OCI-LY7 (cell line): ENCODE measurements at regions not wholly inside any gene's neighbourhood (a gene's known extent, or its start where the extent isn't known, plus 50 kb on each side); places are given as distances from the start of the nearest gene placed in this dataset.

Experiments used
- BruUV-seq: library from RNA; stranded (reverse); fragments of 400-500 nt; replicated peaks from 2 replicates; lab custom pipeline; 2021; lab: Mats Ljungman, UMichigan
- CTCF ChIA-PET: fragments of 300-600 bp; sonication (Branson Sonifier 250); formaldehyde crosslinking; loops from one replicate; lab custom pipeline; 2022; ENCODE audit warnings: antibody characterized with exemption; ENCODE audit not compliant: unreplicated experiment; lab: Charles Lee
- POLR2A ChIA-PET: fragments of 300-600 bp; sonication (Branson Sonifier 250); formaldehyde crosslinking; loops from one replicate; lab custom pipeline; 2022; ENCODE audit warnings: antibody characterized with exemption; lab: Charles Lee
- DNase-seq: peaks from one replicate; pipeline ENCODE4 v3.0.0-alpha.2; 2015; ENCODE audit warnings: low spot score
- H2AFZ ChIP-seq: fragments of 200-600 bp; sonication (generic), shearing (Covaris generic); 2 replicates; pipeline ENCODE4 v1.6.1; 2014; ENCODE audit warnings: mild to moderate bottlenecking, antibody characterized with exemption, low read length, moderate library complexity
- H3K27ac ChIP-seq: fragments of 200-600 bp; sonication (generic); 2 replicates; pipeline ENCODE4 v1.5.1; 2014; ENCODE audit warnings: mixed run types, low read depth, mild to moderate bottlenecking, moderate library complexity, low read length, inconsistent platforms; ENCODE audit not compliant: poor library complexity, severe bottlenecking
- H3K36me3 ChIP-seq: fragments of 200-600 bp; sonication (generic); 2 replicates; pipeline ENCODE4 v1.6.1; 2014; ENCODE audit warnings: mild to moderate bottlenecking, antibody characterized with exemption, low read length, moderate library complexity, mixed read lengths; ENCODE audit not compliant: insufficient read depth
- H3K4me1 ChIP-seq: fragments of 200-600 bp; sonication (generic); 2 replicates; pipeline ENCODE4 v1.5.1; 2014; ENCODE audit warnings: mild to moderate bottlenecking, low read length; ENCODE audit not compliant: insufficient read depth, poor library complexity, severe bottlenecking
- H3K4me2 ChIP-seq: fragments of 200-600 bp; sonication (generic); 2 replicates; pipeline ENCODE4 v1.6.1; 2014; ENCODE audit warnings: mild to moderate bottlenecking, low read length
- H3K4me3 ChIP-seq: fragments of 200-600 bp; sonication (generic); 2 replicates; pipeline ENCODE4 v1.5.1; 2014; ENCODE audit warnings: mild to moderate bottlenecking, low read depth, low read length; ENCODE audit not compliant: poor library complexity, severe bottlenecking
- H3K79me2 ChIP-seq: fragments of 200-600 bp; sonication (generic); 2 replicates; pipeline ENCODE4 v1.6.1; 2016; ENCODE audit warnings: low read depth, mild to moderate bottlenecking, low read length, moderate library complexity, mixed read lengths; ENCODE audit not compliant: insufficient read depth
- H3K9me2 ChIP-seq: fragments of 200-600 bp; sonication (generic); 2 replicates; pipeline ENCODE4 v1.6.1; 2016; ENCODE audit warnings: mild to moderate bottlenecking, low read length, mixed read lengths; ENCODE audit not compliant: insufficient read depth
- H3K9me3 ChIP-seq: fragments of 200-600 bp; sonication (generic); 2 replicates; pipeline ENCODE4 v1.6.1; 2014; ENCODE audit warnings: mild to moderate bottlenecking, mixed run types, low read length, mixed read lengths
- H4K20me1 ChIP-seq: fragments of 200-600 bp; sonication (generic); 2 replicates; pipeline ENCODE4 v1.6.1; 2014; ENCODE audit warnings: mild to moderate bottlenecking, antibody characterized with exemption, low read length, moderate library complexity, mixed read lengths; ENCODE audit not compliant: insufficient read depth
- EZH2phosphoT487 ChIP-seq: fragments of 200-600 bp; sonication (generic); IDR thresholded peaks from 2 replicates; pipeline ENCODE4 v1.6.1; 2018; ENCODE audit warnings: low read depth, borderline replicate concordance, mild to moderate bottlenecking, mixed run types, antibody characterized with exemption, low read length, moderate library complexity, mixed read lengths
- intact Hi-C: fragments of 100-400 bp; cut with micrococcal nuclease; formaldehyde crosslinking; loops from one replicate; pipeline ENCODE4 v1.10.0; 2022; ENCODE audit not compliant: unreplicated experiment
- TF ChIP-seq, protein P1 (sequence below): fragments of 200-600 bp; sonication (generic); conservative IDR thresholded peaks from 2 replicates; pipeline ENCODE4 v1.5.1; 2014; ENCODE audit warnings: mild to moderate bottlenecking, antibody characterized with exemption, low read length, moderate library complexity, mixed read lengths

DNA sequence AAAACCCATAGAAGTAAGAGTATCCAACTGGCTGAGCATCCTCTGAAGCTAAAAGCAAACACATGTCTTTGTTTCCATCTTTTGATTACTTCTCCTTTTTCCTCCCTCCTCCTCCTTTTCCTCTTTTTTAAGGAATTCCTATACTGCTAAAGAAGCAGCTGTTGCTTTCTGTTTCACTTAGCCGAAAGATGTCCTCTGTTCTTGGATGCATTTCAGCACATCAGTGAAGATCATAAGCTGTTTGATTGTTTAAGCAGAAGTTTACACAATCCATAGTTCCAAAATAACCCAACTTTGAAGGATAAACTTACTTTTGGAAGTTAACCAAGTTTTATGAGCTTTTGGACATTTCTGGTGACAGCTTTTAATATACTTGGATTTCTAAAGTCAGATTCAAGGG is 55.1 kb upstream of the TNIP3 start:
- H3K27ac ChIP-seq, result no peak overlapping the region
- no peaks in the 10 kb centered on the region for H3K79me2 ChIP-seq
- H3K4me3 ChIP-seq, result no peak overlapping the region
- TF ChIP-seq, protein P1, sequence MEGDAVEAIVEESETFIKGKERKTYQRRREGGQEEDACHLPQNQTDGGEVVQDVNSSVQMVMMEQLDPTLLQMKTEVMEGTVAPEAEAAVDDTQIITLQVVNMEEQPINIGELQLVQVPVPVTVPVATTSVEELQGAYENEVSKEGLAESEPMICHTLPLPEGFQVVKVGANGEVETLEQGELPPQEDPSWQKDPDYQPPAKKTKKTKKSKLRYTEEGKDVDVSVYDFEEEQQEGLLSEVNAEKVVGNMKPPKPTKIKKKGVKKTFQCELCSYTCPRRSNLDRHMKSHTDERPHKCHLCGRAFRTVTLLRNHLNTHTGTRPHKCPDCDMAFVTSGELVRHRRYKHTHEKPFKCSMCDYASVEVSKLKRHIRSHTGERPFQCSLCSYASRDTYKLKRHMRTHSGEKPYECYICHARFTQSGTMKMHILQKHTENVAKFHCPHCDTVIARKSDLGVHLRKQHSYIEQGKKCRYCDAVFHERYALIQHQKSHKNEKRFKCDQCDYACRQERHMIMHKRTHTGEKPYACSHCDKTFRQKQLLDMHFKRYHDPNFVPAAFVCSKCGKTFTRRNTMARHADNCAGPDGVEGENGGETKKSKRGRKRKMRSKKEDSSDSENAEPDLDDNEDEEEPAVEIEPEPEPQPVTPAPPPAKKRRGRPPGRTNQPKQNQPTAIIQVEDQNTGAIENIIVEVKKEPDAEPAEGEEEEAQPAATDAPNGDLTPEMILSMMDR, result no peak
- TF ChIP-seq EZH2phosphoT487, result no peak
- no peaks in the 10 kb centered on the region for H3K9me3 ChIP-seq
- no TSS peak for BruUV-seq
- no peaks in the 10 kb centered on the region for H4K20me1 ChIP-seq
- no peaks in the 10 kb centered on the region for H3K4me1 ChIP-seq
- no peak overlapping the region for H3K4me2 ChIP-seq
- CTCF ChIA-PET, result no interaction called here
- POLR2A ChIA-PET, result interaction anchor here (0.7 to 0.8 kb wide), 3 partner anchors 21 to 76 kb away, joined by 3 to 4 read pairs (median 3); no protein-coding TSS in a partner anchor
- H3K36me3 ChIP-seq, result no peaks in the 10 kb centered on the region
- DNase-seq, result no peak
- intact Hi-C loops, result no loop called here
- H3K9me2 ChIP-seq, result no peaks in the 10 kb centered on the region
- H2AFZ ChIP-seq, result no peak overlapping the region

DNA sequence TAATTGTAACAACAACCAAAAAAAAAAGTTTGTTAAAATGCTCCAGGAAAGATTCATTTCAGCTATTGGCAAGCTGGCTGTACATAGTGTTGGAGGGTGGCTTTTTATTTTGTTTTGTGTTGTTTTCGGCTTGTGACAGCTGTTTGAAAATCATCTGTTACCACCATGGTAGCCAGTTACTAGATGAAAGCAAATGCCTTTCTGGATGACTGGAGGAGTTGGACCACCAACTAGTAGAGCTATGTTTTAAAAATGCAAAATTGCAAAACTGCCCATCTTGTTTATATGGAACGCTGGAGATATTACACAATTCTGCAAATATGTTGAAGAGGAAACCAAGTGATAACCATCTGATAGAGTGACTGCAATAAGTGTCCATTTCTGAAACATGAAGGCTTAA is 53.2 kb upstream of the TNIP3 start:
- no peak overlapping the region for H3K27ac ChIP-seq
- BruUV-seq, result no TSS peak

DNA sequence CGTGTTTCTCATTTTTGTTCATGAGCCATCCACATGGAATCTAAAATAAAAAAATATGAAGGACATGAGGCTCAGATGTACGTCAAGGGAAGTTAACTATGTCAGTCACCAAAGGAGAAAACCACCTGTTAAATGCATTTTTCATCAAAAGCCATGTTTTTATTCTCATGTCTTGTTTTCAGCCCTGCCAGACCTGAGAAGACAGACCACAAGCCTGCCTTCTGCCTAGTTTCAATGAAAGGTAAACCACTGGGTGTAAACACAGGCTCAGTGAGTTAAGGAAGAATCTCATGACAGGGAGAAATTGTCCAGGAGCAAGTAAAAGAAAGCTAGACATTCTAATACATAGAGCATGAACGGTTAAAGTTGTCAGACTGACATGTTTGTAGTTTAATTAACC is 52.3 kb upstream of the TNIP3 start:
- no peak for TF ChIP-seq EZH2phosphoT487
- TF ChIP-seq, protein P1, result no peak
- no peaks in the 10 kb centered on the region for H3K9me3 ChIP-seq
- no peak for DNase-seq
- no peak overlapping the region for H3K27ac ChIP-seq
- no TSS peak for BruUV-seq
- ChIA-PET POLR2A (no interaction called here), CTCF (no interaction called here)
- no peaks in the 10 kb centered on the region for H4K20me1 ChIP-seq
- no peaks in the 10 kb centered on the region for H3K79me2 ChIP-seq
- H2AFZ ChIP-seq, result no peak overlapping the region
- intact Hi-C loops, result no loop called here
- H3K9me2 ChIP-seq, result no peaks in the 10 kb centered on the region
- no peaks in the 10 kb centered on the region for H3K36me3 ChIP-seq
- no peak overlapping the region for H3K4me2 ChIP-seq
- H3K4me1 ChIP-seq, result no peaks in the 10 kb centered on the region
- no peak overlapping the region for H3K4me3 ChIP-seq

More for the DNA sequence above, 53.2 kb upstream of the TNIP3 start:
- Histone ChIP-seq H4K20me1 (no peaks in the 10 kb centered on the region), H3K4me3 (no peak overlapping the region), H3K4me1 (no peaks in the 10 kb centered on the region), H3K36me3 (no peaks in the 10 kb centered on the region), H2AFZ (no peak overlapping the region), H3K4me2 (no peak overlapping the region), H3K79me2 (no peaks in the 10 kb centered on the region), H3K9me2 (no peaks in the 10 kb centered on the region), H3K9me3 (no peaks in the 10 kb centered on the region)
- DNase-seq, result no peak
- POLR2A ChIA-PET, result interaction anchor here (0.8 kb wide), 1 partner anchor 11 kb away, joined by 3 read pairs; no protein-coding TSS in a partner anchor
- CTCF ChIA-PET, result no interaction called here
- intact Hi-C loops, result no loop called here
- TF ChIP-seq, protein P1, result no peak
- TF ChIP-seq EZH2phosphoT487, result no peak
